ENCODE measurements at regions not wholly inside any gene's neighbourhood (a gene's known extent, or its start where the extent isn't known, plus 50 kb on each side); places are given as distances from the start of the nearest gene placed in this dataset.

- peaks cover 4% of the 10 kb centered on the region for H3K27me3 ChIP-seq (ENCODE audit: insufficient read depth, low read length)
- Mint-ChIP-seq H3K36me3 (no peaks in the 10 kb centered on the region), H3K4me3 (no peak overlapping the region), H3K27ac (no peak overlapping the region), H3K9me3 (no peaks in the 10 kb centered on the region), H3K27me3 (peaks cover 8 to 14% of the 10 kb centered on the region in 2 donors), H3K4me1 (peaks cover 0 to 4% (median 2%) of the 10 kb centered on the region in 4 donors)
- H3K4me3 ChIP-seq (ENCODE audit: low read length in 2 of 2): no peak overlapping the region
- intact Hi-C loops (cut with micrococcal nuclease): no loop called here
- DNase-seq: no peak
- H3K9me3 ChIP-seq (ENCODE audit: control insufficient read depth in 1 of 2, low read length in 2 of 2): no peaks in the 10 kb centered on the region
- ChIA-PET CTCF (ENCODE audit: partially characterized antibody) (no interaction called here), POLR2A (ENCODE audit: partially characterized antibody) (no interaction called here)
- H3K27ac ChIP-seq (ENCODE audit: low read depth, low read length): no peak overlapping the region
- H3K36me3 ChIP-seq (ENCODE audit: insufficient read depth, low read length): no peaks in the 10 kb centered on the region
- peaks cover 9% of the 10 kb centered on the region for H3K4me1 ChIP-seq (ENCODE audit: insufficient read depth, low read length)
These were observed 92.4 kb upstream of the TGM3 start for GRCh38 chr20:2203436-2203835.

GRCh38 chr20:2204021-2204420 lies 91.8 kb upstream of the TGM3 start:
- Mint-ChIP-seq H3K36me3 (no peaks in the 10 kb centered on the region), H3K27me3 (peaks cover 11 to 17% of the 10 kb centered on the region in 2 donors), H3K9me3 (no peaks in the 10 kb centered on the region), H3K4me1 (peaks cover 0 to 4% (median 2%) of the 10 kb centered on the region in 4 donors), H3K27ac (no peak overlapping the region), H3K4me3 (no peak overlapping the region)
- peaks cover 4% of the 10 kb centered on the region for H3K27me3 ChIP-seq (ENCODE audit: insufficient read depth, low read length)
- no peaks in the 10 kb centered on the region for H3K9me3 ChIP-seq (ENCODE audit: control insufficient read depth in 1 of 2, low read length in 2 of 2)
- no peak overlapping the region for H3K27ac ChIP-seq (ENCODE audit: low read depth, low read length)
- H3K4me3 ChIP-seq (ENCODE audit: low read length in 2 of 2): no peak overlapping the region
- ChIA-PET POLR2A (ENCODE audit: partially characterized antibody) (no interaction called here), CTCF (ENCODE audit: partially characterized antibody) (no interaction called here)
- intact Hi-C loops (cut with micrococcal nuclease): no loop called here
- H3K4me1 ChIP-seq (ENCODE audit: insufficient read depth, low read length): peaks cover 9% of the 10 kb centered on the region
- H3K36me3 ChIP-seq (ENCODE audit: insufficient read depth, low read length): no peaks in the 10 kb centered on the region
- DNase-seq: no peak

GRCh38 chr20:2206957-2207769 lies 88.6 kb upstream of the TGM3 start:
- CTCF ChIA-PET (ENCODE audit: partially characterized antibody): interaction anchor here (0.8 to 3.7 kb wide), 14 partner anchors 11 to 440 kb away, joined by 3 to 18 read pairs (median 4); no protein-coding TSS in a partner anchor
- no peaks in the 10 kb centered on the region for H3K9me3 ChIP-seq (ENCODE audit: control insufficient read depth in 1 of 2, low read length in 2 of 2)
- peak; percentile 26 to 40 (median 37) for DNase-seq
- H3K4me3 Mint-ChIP-seq: peak overlapping the region; percentile 69 to 82 (median 74)
- no peak overlapping the region for H3K27ac ChIP-seq (ENCODE audit: low read depth, low read length)
- H3K9me3 Mint-ChIP-seq: no peaks in the 10 kb centered on the region
- peaks cover 9% of the 10 kb centered on the region for H3K27me3 ChIP-seq (ENCODE audit: insufficient read depth, low read length)
- peaks cover 21 to 29% of the 10 kb centered on the region in 2 donors for H3K27me3 Mint-ChIP-seq
- intact Hi-C loops (cut with micrococcal nuclease): no loop called here
- no peak overlapping the region for H3K27ac Mint-ChIP-seq
- POLR2A ChIA-PET (ENCODE audit: partially characterized antibody): interaction anchor here (1.0 kb wide), 1 partner anchor 104 kb away, joined by 3 read pairs; no protein-coding TSS in a partner anchor
- H3K36me3 ChIP-seq (ENCODE audit: insufficient read depth, low read length): no peaks in the 10 kb centered on the region
- H3K36me3 Mint-ChIP-seq: no peaks in the 10 kb centered on the region
- peak overlapping the region; percentile 11 to 51 for H3K4me3 ChIP-seq (ENCODE audit: low read length in 2 of 2)
- H3K4me1 ChIP-seq (ENCODE audit: insufficient read depth, low read length): peaks cover 9% of the 10 kb centered on the region
- H3K4me1 Mint-ChIP-seq: peaks cover 0 to 4% (median 2%) of the 10 kb centered on the region in 4 donors

- ChIA-PET POLR2A (ENCODE audit: partially characterized antibody) (interaction anchor here (1.0 kb wide), 1 partner anchor 104 kb away, joined by 3 read pairs; no protein-coding TSS in a partner anchor), CTCF (ENCODE audit: partially characterized antibody) (interaction anchor here (0.8 to 3.7 kb wide), 14 partner anchors 10 to 439 kb away, joined by 3 to 18 read pairs (median 4); no protein-coding TSS in a partner anchor)
- intact Hi-C loops (cut with micrococcal nuclease): no loop called here
- peak overlapping the region; percentile 11 to 51 for H3K4me3 ChIP-seq (ENCODE audit: low read length in 2 of 2)
- H3K27ac ChIP-seq (ENCODE audit: low read depth, low read length): no peak overlapping the region
- Mint-ChIP-seq H3K27me3 (peaks cover 24 to 28% of the 10 kb centered on the region in 2 donors), H3K36me3 (no peaks in the 10 kb centered on the region), H3K27ac (no peak overlapping the region), H3K4me3 (peak overlapping the region; percentile 49 to 82 (median 72)), H3K4me1 (peaks cover 0 to 4% (median 2%) of the 10 kb centered on the region in 4 donors), H3K9me3 (no peaks in the 10 kb centered on the region)
- peaks cover 9% of the 10 kb centered on the region for H3K27me3 ChIP-seq (ENCODE audit: insufficient read depth, low read length)
- H3K36me3 ChIP-seq (ENCODE audit: insufficient read depth, low read length): no peaks in the 10 kb centered on the region
- no peaks in the 10 kb centered on the region for H3K9me3 ChIP-seq (ENCODE audit: control insufficient read depth in 1 of 2, low read length in 2 of 2)
- no peak for DNase-seq
- peaks cover 9% of the 10 kb centered on the region for H3K4me1 ChIP-seq (ENCODE audit: insufficient read depth, low read length)
These were observed 88.1 kb upstream of the TGM3 start for GRCh38 chr20:2207770-2208097.

GRCh38 chr20:2208897-2209296 lies 86.9 kb upstream of the TGM3 start:
- no peak overlapping the region for H3K27ac ChIP-seq (ENCODE audit: low read depth, low read length)
- peaks cover 9% of the 10 kb centered on the region for H3K4me1 ChIP-seq (ENCODE audit: insufficient read depth, low read length)
- no peak overlapping the region for H3K4me3 Mint-ChIP-seq
- H3K4me3 ChIP-seq (ENCODE audit: low read length in 2 of 2): no peak overlapping the region
- ChIA-PET CTCF (ENCODE audit: partially characterized antibody) (interaction anchor here (1.2 to 3.7 kb wide), 7 partner anchors 22 to 244 kb away, joined by 3 to 18 read pairs (median 4); no protein-coding TSS in a partner anchor), POLR2A (ENCODE audit: partially characterized antibody) (no interaction called here)
- no peak overlapping the region for H3K27ac Mint-ChIP-seq
- H3K9me3 ChIP-seq (ENCODE audit: control insufficient read depth in 1 of 2, low read length in 2 of 2): no peaks in the 10 kb centered on the region
- intact Hi-C loops (cut with micrococcal nuclease): no loop called here
- peaks cover 0 to 4% (median 2%) of the 10 kb centered on the region in 4 donors for H3K4me1 Mint-ChIP-seq
- H3K9me3 Mint-ChIP-seq: no peaks in the 10 kb centered on the region
- H3K27me3 Mint-ChIP-seq: peaks cover 24 to 28% of the 10 kb centered on the region in 2 donors
- H3K36me3 Mint-ChIP-seq: no peaks in the 10 kb centered on the region
- H3K27me3 ChIP-seq (ENCODE audit: insufficient read depth, low read length): peaks cover 9% of the 10 kb centered on the region
- no peak for DNase-seq
- H3K36me3 ChIP-seq (ENCODE audit: insufficient read depth, low read length): no peaks in the 10 kb centered on the region

- Mint-ChIP-seq H3K4me1 (peaks cover 0 to 4% (median 2%) of the 10 kb centered on the region in 4 donors), H3K27me3 (peaks cover 23 to 27% of the 10 kb centered on the region in 2 donors), H3K36me3 (no peaks in the 10 kb centered on the region), H3K9me3 (no peaks in the 10 kb centered on the region), H3K4me3 (no peak overlapping the region), H3K27ac (no peak overlapping the region)
- POLR2A ChIA-PET (ENCODE audit: partially characterized antibody): no interaction called here
- Histone ChIP-seq H3K4me3 (ENCODE audit: low read length in 2 of 2) (no peak overlapping the region), H3K27me3 (ENCODE audit: insufficient read depth, low read length) (peaks cover 9% of the 10 kb centered on the region), H3K4me1 (ENCODE audit: insufficient read depth, low read length) (peaks cover 9% of the 10 kb centered on the region), H3K36me3 (ENCODE audit: insufficient read depth, low read length) (no peaks in the 10 kb centered on the region), H3K9me3 (ENCODE audit: control insufficient read depth in 1 of 2, low read length in 2 of 2) (no peaks in the 10 kb centered on the region), H3K27ac (ENCODE audit: low read depth, low read length) (no peak overlapping the region)
- DNase-seq: no peak
- CTCF ChIA-PET (ENCODE audit: partially characterized antibody): interaction anchor here (1.6 kb wide), 1 partner anchor 242 kb away, joined by 3 read pairs; no protein-coding TSS in a partner anchor
- intact Hi-C loops (cut with micrococcal nuclease): no loop called here
These were observed 84.9 kb upstream of the TGM3 start for GRCh38 chr20:2210646-2211552.

- POLR2A ChIA-PET (ENCODE audit: partially characterized antibody): no interaction called here
- no peaks in the 10 kb centered on the region for H3K9me3 ChIP-seq (ENCODE audit: control insufficient read depth in 1 of 2, low read length in 2 of 2)
- no peak overlapping the region for H3K27ac ChIP-seq (ENCODE audit: low read depth, low read length)
- CTCF ChIA-PET (ENCODE audit: partially characterized antibody): no interaction called here
- H3K4me3 Mint-ChIP-seq: no peak overlapping the region
- no peak for DNase-seq
- no peak overlapping the region for H3K4me3 ChIP-seq (ENCODE audit: low read length in 2 of 2)
- H3K9me3 Mint-ChIP-seq: no peaks in the 10 kb centered on the region
- peaks cover 0 to 4% (median 0%) of the 10 kb centered on the region in 4 donors for H3K4me1 Mint-ChIP-seq
- no peaks in the 10 kb centered on the region for H3K36me3 ChIP-seq (ENCODE audit: insufficient read depth, low read length)
- peaks cover 21 to 23% of the 10 kb centered on the region in 2 donors for H3K27me3 Mint-ChIP-seq
- H3K27me3 ChIP-seq (ENCODE audit: insufficient read depth, low read length): peaks cover 5% of the 10 kb centered on the region
- intact Hi-C loops (cut with micrococcal nuclease): no loop called here
- no peak overlapping the region for H3K27ac Mint-ChIP-seq
- peaks cover 5% of the 10 kb centered on the region for H3K4me1 ChIP-seq (ENCODE audit: insufficient read depth, low read length)
- H3K36me3 Mint-ChIP-seq: no peaks in the 10 kb centered on the region
These were observed 83.3 kb upstream of the TGM3 start for GRCh38 chr20:2212456-2213015.

Data from CD4-positive, alpha-beta memory T cell (primary cell).